H9 (cell line): ENCODE measurements at regions not wholly inside any gene's neighbourhood (a gene's known extent, or its start where the extent isn't known, plus 50 kb on each side); places are given as distances from the start of the nearest gene placed in this dataset.

ENCODE experiments used
- DNase-seq: peaks from one replicate; pipeline ENCODE4 v3.0.0-alpha.2; 2017
- H2AFZ ChIP-seq: one replicate; pipeline ENCODE4 v1.6.1; 2013; ENCODE audit warnings: mild to moderate bottlenecking, low read length, control low read depth, moderate library complexity
- H2AK5ac ChIP-seq: 2 replicates; pipeline ENCODE4 v1.6.1; 2013; ENCODE audit warnings: low read length, control low read depth, mixed read lengths; ENCODE audit not compliant: insufficient read length
- H2BK120ac ChIP-seq: one replicate; pipeline ENCODE4 v1.6.1; 2013; ENCODE audit warnings: low read depth, mild to moderate bottlenecking, low read length, control low read depth, inconsistent platforms; ENCODE audit not compliant: poor library complexity, severe bottlenecking
- H2BK12ac ChIP-seq: 2 replicates; pipeline ENCODE4 v1.6.1; 2013; ENCODE audit warnings: low read length, control low read depth, mixed read lengths, low read depth; ENCODE audit not compliant: insufficient read length
- H2BK15ac ChIP-seq: 2 replicates; pipeline ENCODE4 v1.6.1; 2013; ENCODE audit warnings: low read depth, low read length, control low read depth
- H2BK20ac ChIP-seq: one replicate; pipeline ENCODE4 v1.6.1; 2013; ENCODE audit warnings: low read depth, mild to moderate bottlenecking, low read length, control low read depth, inconsistent platforms; ENCODE audit not compliant: poor library complexity, severe bottlenecking
- H2BK5ac ChIP-seq: 2 replicates; pipeline ENCODE4 v1.6.1; 2013; ENCODE audit warnings: low read length, control low read depth, mixed read lengths; ENCODE audit not compliant: insufficient read length
- H3K14ac ChIP-seq: 2 replicates; pipeline ENCODE4 v1.6.1; 2013; ENCODE audit warnings: low read length, control low read depth; ENCODE audit not compliant: insufficient read depth
- H3K18ac ChIP-seq: 2 replicates; pipeline ENCODE4 v1.6.1; 2013; ENCODE audit warnings: low read depth, mild to moderate bottlenecking, mixed read lengths, low read length, control low read depth; ENCODE audit not compliant: insufficient read length
- H3K23ac ChIP-seq: 2 replicates; pipeline ENCODE4 v1.6.1; 2013; ENCODE audit warnings: low read length, control low read depth, mixed read lengths, low read depth; ENCODE audit not compliant: insufficient read length
- H3K23me2 ChIP-seq: 2 replicates; pipeline ENCODE4 v1.6.1; 2013; ENCODE audit warnings: low read depth, mild to moderate bottlenecking, mixed read lengths, low read length, control low read depth; ENCODE audit not compliant: insufficient read length, poor library complexity, severe bottlenecking
- H3K27ac ChIP-seq: 2 replicates; pipeline ENCODE4 v1.5.1; 2013; ENCODE audit warnings: low read length, control low read depth, mixed read lengths, low read depth; ENCODE audit not compliant: insufficient read length
- H3K27me3 ChIP-seq: 2 replicates; pipeline ENCODE4 v1.6.1; 2013; ENCODE audit warnings: low read length, control low read depth, inconsistent platforms; ENCODE audit not compliant: insufficient read depth
- H3K4ac ChIP-seq: 2 replicates; pipeline ENCODE4 v1.6.1; 2013; ENCODE audit warnings: low read depth, mild to moderate bottlenecking, control low read depth, inconsistent platforms, low read length, moderate library complexity
- H3K4me1 ChIP-seq: 2 replicates; pipeline ENCODE4 v1.6.1; 2013; ENCODE audit warnings: low read length, control low read depth, inconsistent platforms; ENCODE audit not compliant: insufficient read depth
- H3K4me2 ChIP-seq: 2 replicates; pipeline ENCODE4 v1.6.1; 2013; ENCODE audit warnings: low read length, control low read depth, mixed read lengths; ENCODE audit not compliant: insufficient read length, insufficient read depth
- H3K56ac ChIP-seq: 2 replicates; pipeline ENCODE4 v1.6.1; 2013; ENCODE audit warnings: low read depth, mild to moderate bottlenecking, mixed read lengths, low read length, control low read depth; ENCODE audit not compliant: insufficient read length
- H3K79me1 ChIP-seq: 2 replicates; pipeline ENCODE4 v1.6.1; 2013; ENCODE audit warnings: low read depth, mild to moderate bottlenecking, moderate library complexity, low read length, control low read depth, inconsistent platforms; ENCODE audit not compliant: insufficient read depth, poor library complexity, severe bottlenecking
- H3K79me2 ChIP-seq: 2 replicates; pipeline ENCODE4 v1.6.1; 2013; ENCODE audit warnings: low read length, control low read depth, inconsistent platforms; ENCODE audit not compliant: insufficient read depth
- H3K9ac ChIP-seq: 2 replicates; pipeline ENCODE4 v1.6.1; 2013; ENCODE audit warnings: low read length, control low read depth, mixed read lengths; ENCODE audit not compliant: insufficient read length; ENCODE audit errors: extremely low read depth
- H3K9me3 ChIP-seq: one replicate; pipeline ENCODE4 v1.6.1; 2013; ENCODE audit warnings: low read depth, low read length, inconsistent platforms; ENCODE audit not compliant: control insufficient read depth
- H3T11ph ChIP-seq: one replicate; pipeline ENCODE4 v1.6.1; 2013; ENCODE audit warnings: mild to moderate bottlenecking, low read length, control low read depth, inconsistent platforms
- H4K20me1 ChIP-seq: one replicate; pipeline ENCODE4 v1.6.1; 2013; ENCODE audit not compliant: control insufficient read depth, insufficient read length, insufficient read depth
- H4K5ac ChIP-seq: 2 replicates; pipeline ENCODE4 v1.6.1; 2013; ENCODE audit warnings: low read depth, mild to moderate bottlenecking, mixed read lengths, low read length, control low read depth; ENCODE audit not compliant: insufficient read length
- H4K8ac ChIP-seq: replicated peaks from 2 replicates; pipeline ENCODE4 v1.6.1; 2013; ENCODE audit warnings: low read length, control low read depth, mixed read lengths, low read depth; ENCODE audit not compliant: insufficient read length
- H4K91ac ChIP-seq: 2 replicates; pipeline ENCODE4 v1.6.1; 2013; ENCODE audit warnings: low read depth, mild to moderate bottlenecking, moderate library complexity, mixed read lengths, low read length, control low read depth; ENCODE audit not compliant: insufficient read length
- H3K27ac Mint-ChIP-seq, 3 experiments: 2 replicates in 2 of 3; 3 replicates in 1 of 3; pipeline ENCODE4 v1.8.0; 2020 to 2021; ENCODE audit warnings: mixed read lengths in 3 of 3, mild to moderate bottlenecking in 1 of 3, moderate library complexity in 1 of 3
- H3K27me3 Mint-ChIP-seq: 2 replicates; pipeline ENCODE4 v1.8.0; 2021; ENCODE audit warnings: low read depth, mild to moderate bottlenecking, moderate library complexity, mixed read lengths
- H3K36me3 Mint-ChIP-seq, 3 experiments: 2 replicates in 2 of 3; 3 replicates in 1 of 3; pipeline ENCODE4 v1.8.0; 2020 to 2021; ENCODE audit warnings: low read depth in 3 of 3, mixed read lengths in 3 of 3; ENCODE audit not compliant: insufficient read depth in 1 of 3
- H3K4me1 Mint-ChIP-seq, 2 experiments: 2 replicates each; pipeline ENCODE4 v1.8.0; 2020; ENCODE audit warnings: mixed read lengths in 2 of 2
- H3K4me3 Mint-ChIP-seq, 2 experiments: 2 replicates in 1 of 2; 3 replicates in 1 of 2; pipeline ENCODE4 v1.8.0; 2020 to 2021; ENCODE audit warnings: mild to moderate bottlenecking in 2 of 2, mixed read lengths in 2 of 2, moderate library complexity in 1 of 2
- H3K9me3 Mint-ChIP-seq, 2 experiments: 2 replicates in 1 of 2; 3 replicates in 1 of 2; pipeline ENCODE4 v1.8.0; 2020; ENCODE audit warnings: mild to moderate bottlenecking in 2 of 2, mixed read lengths in 2 of 2, moderate library complexity in 1 of 2
- WGBS: extraction: QIAGEN DNeasy Blood & Tissue Kit; methylation state at CpG from one replicate; pipeline ENCODE4 v1.1.7; 2013; ENCODE audit warnings: missing lambda C conversion rate, low lambda C conversion rate, mixed read lengths; ENCODE audit not compliant: insufficient read length; ENCODE audit errors: extremely low coverage; 5-methylcytosine and 5-hydroxymethylcytosine counted together
- TF ChIP-seq, protein P1 (sequence below): fragments of 200-600 bp; sonication (generic); conservative IDR thresholded peaks from 3 replicates; pipeline ENCODE4 v1.8.0; 2021; ENCODE audit warnings: antibody characterized with exemption, mild to moderate bottlenecking

DNA sequence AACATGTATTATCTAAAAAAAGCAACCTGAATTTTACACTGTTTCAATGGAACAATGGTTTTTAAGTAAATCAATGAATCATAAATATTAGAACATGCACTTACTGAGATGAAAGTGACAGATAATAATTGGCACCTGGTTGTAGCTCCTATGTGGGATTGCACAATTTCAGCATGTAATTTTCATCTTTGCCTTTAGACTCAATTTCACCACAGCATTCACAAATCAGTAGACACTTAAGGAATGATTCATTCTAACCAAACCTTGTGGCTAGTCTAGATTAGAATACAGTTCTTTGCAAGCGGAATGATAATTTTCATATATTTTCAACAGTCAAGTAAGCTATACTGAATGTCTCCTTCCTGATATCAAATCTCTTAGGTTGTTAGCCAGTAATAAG lies 853.4 kb downstream of the KCNT2 start:
- H3K4me1 Mint-ChIP-seq: peaks cover 0 to 2% of the 10 kb centered on the region in 2 experiments; a peak in 1 of 4 replicates
- WGBS: no CpG with 5 or more reads among the region's 1 CpG
- H3K56ac ChIP-seq: no peak overlapping the region

More for the DNA sequence above, 853.4 kb downstream of the KCNT2 start:
- Histone ChIP-seq H3K23me2 (no peaks in the 10 kb centered on the region), H3K9me3 (no peaks in the 10 kb centered on the region), H2BK15ac (no peak overlapping the region), H2BK120ac (no peak overlapping the region), H3K23ac (no peak overlapping the region), H2AK5ac (no peak overlapping the region), H2AFZ (no peak overlapping the region), H2BK5ac (no peak overlapping the region), H4K91ac (no peak overlapping the region), H2BK12ac (no peak overlapping the region), H3K9ac (no peak overlapping the region), H4K5ac (no peak overlapping the region), H3K4me1 (no peaks in the 10 kb centered on the region), H2BK20ac (no peak overlapping the region), H3T11ph (no peak overlapping the region), H3K14ac (no peak overlapping the region), H3K18ac (no peak overlapping the region), H4K20me1 (no peaks in the 10 kb centered on the region), H3K79me1 (no peaks in the 10 kb centered on the region), H3K27ac (no peak overlapping the region), H3K4ac (no peak overlapping the region), H4K8ac (no peak overlapping the region), H3K79me2 (no peaks in the 10 kb centered on the region), H3K27me3 (no peaks in the 10 kb centered on the region), H3K4me2 (no peak overlapping the region)
- TF ChIP-seq, protein P1, sequence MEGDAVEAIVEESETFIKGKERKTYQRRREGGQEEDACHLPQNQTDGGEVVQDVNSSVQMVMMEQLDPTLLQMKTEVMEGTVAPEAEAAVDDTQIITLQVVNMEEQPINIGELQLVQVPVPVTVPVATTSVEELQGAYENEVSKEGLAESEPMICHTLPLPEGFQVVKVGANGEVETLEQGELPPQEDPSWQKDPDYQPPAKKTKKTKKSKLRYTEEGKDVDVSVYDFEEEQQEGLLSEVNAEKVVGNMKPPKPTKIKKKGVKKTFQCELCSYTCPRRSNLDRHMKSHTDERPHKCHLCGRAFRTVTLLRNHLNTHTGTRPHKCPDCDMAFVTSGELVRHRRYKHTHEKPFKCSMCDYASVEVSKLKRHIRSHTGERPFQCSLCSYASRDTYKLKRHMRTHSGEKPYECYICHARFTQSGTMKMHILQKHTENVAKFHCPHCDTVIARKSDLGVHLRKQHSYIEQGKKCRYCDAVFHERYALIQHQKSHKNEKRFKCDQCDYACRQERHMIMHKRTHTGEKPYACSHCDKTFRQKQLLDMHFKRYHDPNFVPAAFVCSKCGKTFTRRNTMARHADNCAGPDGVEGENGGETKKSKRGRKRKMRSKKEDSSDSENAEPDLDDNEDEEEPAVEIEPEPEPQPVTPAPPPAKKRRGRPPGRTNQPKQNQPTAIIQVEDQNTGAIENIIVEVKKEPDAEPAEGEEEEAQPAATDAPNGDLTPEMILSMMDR: no peak
- Mint-ChIP-seq H3K9me3 (no peaks in the 10 kb centered on the region; a peak in 2 of 5 replicates), H3K4me3 (no peak overlapping the region), H3K36me3 (no peaks in the 10 kb centered on the region), H3K27ac (no peak overlapping the region), H3K27me3 (no peaks in the 10 kb centered on the region)
- no peak for DNase-seq
